ENCODE measurements at regions not wholly inside any gene's neighbourhood (a gene's known extent, or its start where the extent isn't known, plus 50 kb on each side); places are given as distances from the start of the nearest gene placed in this dataset.

DNA sequence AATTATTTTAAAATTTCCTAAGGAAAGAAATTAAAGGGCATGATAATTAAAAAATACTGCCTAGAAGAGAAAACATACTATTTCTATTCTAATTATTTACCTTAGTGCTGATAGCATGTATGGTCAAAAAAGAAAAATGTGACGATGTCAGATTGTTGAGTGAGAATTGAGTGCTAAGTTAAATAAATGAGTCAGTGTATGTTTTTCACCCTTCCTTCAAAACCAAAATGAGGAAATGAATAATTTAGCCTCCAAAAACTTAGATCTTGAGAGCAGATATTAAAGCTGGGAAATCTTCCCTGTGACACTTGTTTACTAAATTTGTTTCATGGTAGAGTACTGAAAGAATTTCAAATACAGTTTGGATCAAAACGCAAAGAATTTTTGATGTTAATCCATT, 58.6 kb upstream of the NYAP2 start:
- no peak for DNase-seq (ENCODE audit: low spot score in 2 of 2)
- Histone ChIP-seq H3K4me3 (no peak overlapping the region), H3K27me3 (no peaks in the 10 kb centered on the region), H3K27ac (no peak overlapping the region), H3K9me3 (no peaks in the 10 kb centered on the region), H3K4me1 (no peaks in the 10 kb centered on the region), H3K36me3 (no peaks in the 10 kb centered on the region)
- TF ChIP-seq EP300 (IDR thresholded peaks at IDR 0.05) (no peak), POLR2A (IDR thresholded peaks at IDR 0.05) (no peak), POLR2AphosphoS5 (IDR thresholded peaks at IDR 0.05) (no peak)
- TF ChIP-seq, protein P1, sequence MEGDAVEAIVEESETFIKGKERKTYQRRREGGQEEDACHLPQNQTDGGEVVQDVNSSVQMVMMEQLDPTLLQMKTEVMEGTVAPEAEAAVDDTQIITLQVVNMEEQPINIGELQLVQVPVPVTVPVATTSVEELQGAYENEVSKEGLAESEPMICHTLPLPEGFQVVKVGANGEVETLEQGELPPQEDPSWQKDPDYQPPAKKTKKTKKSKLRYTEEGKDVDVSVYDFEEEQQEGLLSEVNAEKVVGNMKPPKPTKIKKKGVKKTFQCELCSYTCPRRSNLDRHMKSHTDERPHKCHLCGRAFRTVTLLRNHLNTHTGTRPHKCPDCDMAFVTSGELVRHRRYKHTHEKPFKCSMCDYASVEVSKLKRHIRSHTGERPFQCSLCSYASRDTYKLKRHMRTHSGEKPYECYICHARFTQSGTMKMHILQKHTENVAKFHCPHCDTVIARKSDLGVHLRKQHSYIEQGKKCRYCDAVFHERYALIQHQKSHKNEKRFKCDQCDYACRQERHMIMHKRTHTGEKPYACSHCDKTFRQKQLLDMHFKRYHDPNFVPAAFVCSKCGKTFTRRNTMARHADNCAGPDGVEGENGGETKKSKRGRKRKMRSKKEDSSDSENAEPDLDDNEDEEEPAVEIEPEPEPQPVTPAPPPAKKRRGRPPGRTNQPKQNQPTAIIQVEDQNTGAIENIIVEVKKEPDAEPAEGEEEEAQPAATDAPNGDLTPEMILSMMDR (IDR thresholded peaks at IDR 0.05), result no peak
- 67% methylated on average over 2 of the region's 2 CpGs for WGBS

DNA sequence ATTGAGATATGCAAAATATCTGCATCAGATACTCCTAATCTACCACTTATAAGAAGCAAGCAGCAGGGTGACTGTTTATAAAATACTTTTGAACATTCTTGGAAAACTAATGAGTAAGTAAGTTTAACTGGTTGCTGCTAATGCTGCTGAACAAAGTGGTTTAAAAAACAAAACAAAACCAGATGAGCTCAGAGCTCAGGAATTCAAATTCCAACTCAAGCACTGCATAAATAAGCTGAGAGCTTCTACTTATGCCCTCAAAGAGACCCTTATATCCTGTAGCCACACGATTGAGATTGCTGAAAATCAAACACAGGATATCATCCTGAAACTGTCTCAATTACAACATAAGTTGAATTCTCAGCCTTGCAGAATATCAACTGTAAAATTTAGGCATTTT, 62.3 kb upstream of the NYAP2 start:
- Histone ChIP-seq H3K4me3 (no peak overlapping the region), H3K27ac (no peak overlapping the region), H3K4me1 (no peaks in the 10 kb centered on the region), H3K9me3 (no peaks in the 10 kb centered on the region), H3K36me3 (no peaks in the 10 kb centered on the region), H3K27me3 (no peaks in the 10 kb centered on the region)
- 0% methylated on average over 1 of the region's 1 CpG for WGBS
- TF ChIP-seq POLR2A (IDR thresholded peaks at IDR 0.05) (no peak), POLR2AphosphoS5 (IDR thresholded peaks at IDR 0.05) (no peak), EP300 (IDR thresholded peaks at IDR 0.05) (no peak)
- TF ChIP-seq, protein P1 (IDR thresholded peaks at IDR 0.05), result no peak
- DNase-seq (ENCODE audit: low spot score in 2 of 2), result no peak

DNA sequence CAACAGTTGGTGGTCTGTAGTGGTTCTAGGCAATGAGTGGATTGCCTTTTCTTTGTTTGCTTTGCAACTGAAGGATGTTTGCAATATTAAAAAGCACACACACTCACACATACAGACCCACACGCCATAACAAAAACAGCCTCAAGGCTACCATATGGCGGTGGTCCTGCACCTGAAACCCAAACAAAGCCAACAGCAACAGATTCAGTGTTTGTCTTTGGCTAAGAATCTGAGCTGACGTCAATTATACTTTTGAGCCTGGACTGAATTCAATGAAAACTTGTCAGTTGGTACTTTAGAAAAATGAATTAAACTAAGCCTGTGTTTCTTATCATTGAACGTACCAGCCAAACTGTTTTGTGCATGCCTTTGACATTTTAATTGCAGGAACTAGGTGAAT, 65.0 kb upstream of the NYAP2 start:
- Histone ChIP-seq H3K4me3 (no peak overlapping the region), H3K27ac (no peak overlapping the region)
- DNase-seq (ENCODE audit: low spot score in 2 of 2), result no peak

DNA sequence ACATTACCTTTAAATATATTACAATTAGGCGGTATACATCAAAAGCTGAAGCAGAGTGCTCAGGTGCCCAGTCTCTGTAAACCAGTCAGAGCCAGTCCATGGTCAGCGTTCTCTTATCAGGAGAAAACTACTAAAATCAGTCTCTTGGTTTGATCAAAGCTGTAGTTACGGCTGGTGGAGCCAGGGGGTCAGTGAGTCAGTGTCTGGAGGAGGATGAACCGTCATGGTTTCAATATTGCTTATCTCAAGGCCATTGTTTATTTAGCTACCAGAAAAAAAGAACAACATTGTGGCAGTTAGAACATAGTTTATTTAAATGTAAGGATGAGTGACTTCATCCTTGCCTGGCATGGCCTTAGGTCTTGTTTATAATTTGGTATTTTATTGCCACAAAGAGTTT, 71.3 kb upstream of the NYAP2 start:
- Histone ChIP-seq H3K4me1 (no peaks in the 10 kb centered on the region), H3K27me3 (no peaks in the 10 kb centered on the region), H3K9me3 (no peaks in the 10 kb centered on the region), H3K4me3 (no peak overlapping the region), H3K36me3 (no peaks in the 10 kb centered on the region), H3K27ac (no peak overlapping the region)
- no peak for TF ChIP-seq POLR2A (IDR thresholded peaks at IDR 0.05)
- TF ChIP-seq, protein P1 (IDR thresholded peaks at IDR 0.05), result no peak
- TF ChIP-seq EP300 (IDR thresholded peaks at IDR 0.05), result no peak
- TF ChIP-seq POLR2AphosphoS5 (IDR thresholded peaks at IDR 0.05), result no peak
- 66% methylated on average over 4 of the region's 4 CpGs for WGBS
- DNase-seq (ENCODE audit: low spot score in 2 of 2), result no peak

More for the DNA sequence above, 65.0 kb upstream of the NYAP2 start:
- Histone ChIP-seq H3K27me3 (no peaks in the 10 kb centered on the region), H3K36me3 (no peaks in the 10 kb centered on the region), H3K4me1 (no peaks in the 10 kb centered on the region), H3K9me3 (no peaks in the 10 kb centered on the region)
- 41% methylated on average over 4 of the region's 4 CpGs for WGBS
- TF ChIP-seq, protein P1 (IDR thresholded peaks at IDR 0.05), result no peak
- TF ChIP-seq POLR2AphosphoS5 (IDR thresholded peaks at IDR 0.05) (no peak), POLR2A (IDR thresholded peaks at IDR 0.05) (no peak), EP300 (IDR thresholded peaks at IDR 0.05) (no peak)

DNA sequence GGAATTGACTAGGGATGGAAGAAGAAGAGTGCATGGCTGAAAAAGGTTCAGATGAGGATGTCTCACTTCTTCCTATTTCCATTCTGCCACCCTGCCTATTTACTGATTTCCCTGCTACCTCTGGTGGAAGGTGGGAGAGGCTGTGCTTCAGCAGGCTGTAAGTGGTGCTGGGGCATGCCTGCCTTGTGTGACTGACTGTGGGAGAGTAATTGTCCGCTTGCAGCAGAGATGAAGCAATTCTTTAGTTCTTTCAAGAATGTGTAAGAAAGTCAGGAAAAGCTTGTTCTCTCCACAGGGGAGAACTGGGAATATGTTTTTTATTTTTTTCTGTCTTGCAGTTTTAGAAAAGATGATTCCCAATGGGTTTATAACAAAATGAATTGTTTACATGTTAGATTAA, 72.5 kb upstream of the NYAP2 start:
- no peaks in the 10 kb centered on the region for H3K9me3 ChIP-seq
- H3K4me3 ChIP-seq, result no peak overlapping the region
- TF ChIP-seq, protein P1 (IDR thresholded peaks at IDR 0.05), result no peak
- TF ChIP-seq EP300 (IDR thresholded peaks at IDR 0.05) (no peak), POLR2A (IDR thresholded peaks at IDR 0.05) (no peak), POLR2AphosphoS5 (IDR thresholded peaks at IDR 0.05) (no peak)
- no peak overlapping the region for H3K27ac ChIP-seq
- no peak for DNase-seq (ENCODE audit: low spot score in 2 of 2)
- H3K27me3 ChIP-seq, result no peaks in the 10 kb centered on the region
- H3K36me3 ChIP-seq, result no peaks in the 10 kb centered on the region
- H3K4me1 ChIP-seq, result no peaks in the 10 kb centered on the region
- 30% methylated on average over 1 of the region's 1 CpG for WGBS

Data from suprapubic skin (tissue), 4 donors.